ENCODE measurements at regions not wholly inside any gene's neighbourhood (a gene's known extent, or its start where the extent isn't known, plus 50 kb on each side); places are given as distances from the start of the nearest gene placed in this dataset.

DNA sequence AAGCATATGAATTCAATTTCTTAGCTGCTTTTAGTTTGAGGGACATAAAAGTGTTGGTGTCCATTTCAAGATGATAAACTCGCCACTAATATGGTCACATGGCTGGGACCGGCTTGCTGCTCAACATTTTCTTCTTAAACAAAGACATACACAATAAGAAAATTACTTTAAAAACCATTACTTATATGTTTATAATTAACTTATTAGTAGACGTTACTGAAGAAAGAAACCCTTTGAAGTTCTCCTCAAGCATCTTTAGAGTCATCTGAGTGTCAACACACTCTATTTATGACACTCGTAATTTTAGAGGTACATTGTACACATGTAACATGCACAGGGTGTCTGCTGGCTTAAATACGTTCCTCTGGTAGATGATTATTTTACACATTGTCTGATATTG is 74.7 kb downstream of the BMP4 start (continued):
- TF ChIP-seq EP300 (IDR thresholded peaks at IDR 0.05; ENCODE audit: borderline replicate concordance in 1 of 2, low read depth in 2 of 2, low read length in 2 of 2) = no peak

All from H1 (cell line).